Heart left ventricle (tissue), 13 donors: ENCODE measurements at regions not wholly inside any gene's neighbourhood (a gene's known extent, or its start where the extent isn't known, plus 50 kb on each side); places are given as distances from the start of the nearest gene placed in this dataset.

ENCODE experiments used
- POLR2A ChIP-seq, 2 donors: fragments of 450-650 bp; IDR thresholded peaks; one replicate each; pipeline ENCODE4 v1.6.1; 2017; ENCODE audit warnings: antibody characterized with exemption in 2 of 2, mild to moderate bottlenecking in 2 of 2, moderate library complexity in 2 of 2
- TF ChIP-seq, protein P1 (sequence below), 12 donors: fragments of 200-600 bp; sonication (generic) in 4 of 12; IDR thresholded peaks; one replicate each; pipeline versions ENCODE4 v1.5.0 to v1.8.0; 2018 to 2022; ENCODE audit warnings: antibody characterized with exemption in 12 of 12, mild to moderate bottlenecking in 5 of 12
- donor health status: ischemic (EF 13 %, LVEDD 7.1; RV severe dilation, severe dysfunction).
- donor health status: DM: no; HTN: yes; CAD: no.
- donor health status: DM: no; HTN: no; CAD: no.
- donor health status: ischemic (EF 25% LVEDD 6.9; RV normal size, moderate dysfunction).
- donor health status: ischemic (EF 25% LVEDD 5.7; RV mildly dilated, moderate dysfunction).
- donor health status: ischemic (EF 35%, LVEDD 5.7; RV mildly dilated, moderate dysfunction).
- donor health status: nonischemic (EF 11% LVEDD 7.7; RV severe dilation, severe dysfunction).
- donor health status: DM: yes; HTN: yes; CAD: no.
- donor health status: PGD.
- donor health status: ischemic (EF 29% LVEDD 5.4; RV normal size, mild dysfunction).
- donor health status: nonischemic (EF 23%, LVEDD 6.1; RV moderate dilation, normal function).

DNA sequence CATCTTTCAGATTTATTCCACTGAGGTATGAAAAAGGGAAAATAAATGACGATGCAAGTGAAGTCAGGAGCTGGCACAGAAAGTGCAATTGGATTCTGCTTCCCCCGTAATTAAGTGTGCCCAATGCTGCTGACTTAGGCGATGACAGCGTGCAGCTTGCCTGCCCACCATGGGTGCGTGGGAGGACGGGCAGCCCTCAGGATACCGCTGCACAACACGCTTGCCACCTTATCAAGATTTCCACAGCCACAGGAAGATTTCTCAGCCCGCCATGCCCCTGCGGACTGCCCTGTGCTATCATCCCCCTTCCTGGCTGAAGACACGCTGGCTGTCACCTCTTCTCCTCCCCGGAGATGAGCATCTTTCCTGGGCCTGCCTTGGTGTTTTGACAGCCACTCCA lies 103.3 kb upstream of the BACH2 start:
- TF ChIP-seq, protein P1, sequence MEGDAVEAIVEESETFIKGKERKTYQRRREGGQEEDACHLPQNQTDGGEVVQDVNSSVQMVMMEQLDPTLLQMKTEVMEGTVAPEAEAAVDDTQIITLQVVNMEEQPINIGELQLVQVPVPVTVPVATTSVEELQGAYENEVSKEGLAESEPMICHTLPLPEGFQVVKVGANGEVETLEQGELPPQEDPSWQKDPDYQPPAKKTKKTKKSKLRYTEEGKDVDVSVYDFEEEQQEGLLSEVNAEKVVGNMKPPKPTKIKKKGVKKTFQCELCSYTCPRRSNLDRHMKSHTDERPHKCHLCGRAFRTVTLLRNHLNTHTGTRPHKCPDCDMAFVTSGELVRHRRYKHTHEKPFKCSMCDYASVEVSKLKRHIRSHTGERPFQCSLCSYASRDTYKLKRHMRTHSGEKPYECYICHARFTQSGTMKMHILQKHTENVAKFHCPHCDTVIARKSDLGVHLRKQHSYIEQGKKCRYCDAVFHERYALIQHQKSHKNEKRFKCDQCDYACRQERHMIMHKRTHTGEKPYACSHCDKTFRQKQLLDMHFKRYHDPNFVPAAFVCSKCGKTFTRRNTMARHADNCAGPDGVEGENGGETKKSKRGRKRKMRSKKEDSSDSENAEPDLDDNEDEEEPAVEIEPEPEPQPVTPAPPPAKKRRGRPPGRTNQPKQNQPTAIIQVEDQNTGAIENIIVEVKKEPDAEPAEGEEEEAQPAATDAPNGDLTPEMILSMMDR (IDR thresholded peaks at IDR 0.05), result no peak
- TF ChIP-seq POLR2A (IDR thresholded peaks at IDR 0.05), result no peak
